GM19463 (cell line): ENCODE measurements at regions not wholly inside any gene's neighbourhood (a gene's known extent, or its start where the extent isn't known, plus 50 kb on each side); places are given as distances from the start of the nearest gene placed in this dataset.

ENCODE experiments used
- ATAC-seq: cut with Tn5 transposase; IDR thresholded peaks from one replicate; pipeline ENCODE4 v1.9.1; 2021; ENCODE audit warnings: mild to moderate bottlenecking, moderate library complexity; ENCODE audit not compliant: unreplicated experiment

- no peak for ATAC-seq
Measured at GRCh38 chr3:63042833-63043232, 167.6 kb upstream of the CADPS start.

- ATAC-seq = no peak
Measured at GRCh38 chr3:63043631-63044030, 168.4 kb upstream of the CADPS start.

- ATAC-seq = no peak
Measured at GRCh38 chr3:63046152-63046551, 170.9 kb upstream of the CADPS start.

- ATAC-seq = no peak
Measured at GRCh38 chr3:63046580-63046979, 171.4 kb upstream of the CADPS start.

GRCh38 chr3:63047068-63047467, 171.9 kb upstream of the CADPS start:
- ATAC-seq = no peak

- no peak for ATAC-seq
Measured at GRCh38 chr3:63048367-63049326, 173.4 kb upstream of the CADPS start.

GRCh38 chr3:63050548-63051177, 175.4 kb upstream of the CADPS start:
- ATAC-seq = no peak

- ATAC-seq = no peak
Measured at GRCh38 chr3:63051920-63052319, 176.7 kb upstream of the CADPS start.

- no peak for ATAC-seq
Measured at GRCh38 chr3:63056932-63057331, 181.7 kb upstream of the CADPS start.

- ATAC-seq = no peak
Measured at GRCh38 chr3:63060412-63060811, 185.2 kb upstream of the CADPS start.

- ATAC-seq = no peak
Measured at GRCh38 chr3:63061449-63061848, 186.2 kb upstream of the CADPS start.

- no peak for ATAC-seq
Measured at GRCh38 chr3:63064209-63064755, 189.1 kb upstream of the CADPS start.

GRCh38 chr3:63067999-63068645, 192.9 kb upstream of the CADPS start:
- no peak for ATAC-seq

GRCh38 chr3:63069806-63070475, 194.7 kb upstream of the CADPS start:
- no peak for ATAC-seq

- no peak for ATAC-seq
Measured at GRCh38 chr3:63070476-63070810, 195.2 kb upstream of the CADPS start.

GRCh38 chr3:63076357-63076756, 201.1 kb upstream of the CADPS start:
- no peak for ATAC-seq

- no peak for ATAC-seq
Measured at GRCh38 chr3:63086190-63086589, 191.9 kb upstream of the SYNPR start.

GRCh38 chr3:63089007-63089750, 188.9 kb upstream of the SYNPR start:
- no peak for ATAC-seq

- no peak for ATAC-seq
Measured at GRCh38 chr3:63089751-63090132, 188.4 kb upstream of the SYNPR start.

GRCh38 chr3:63090656-63091055, 187.5 kb upstream of the SYNPR start:
- no peak for ATAC-seq
